ENCODE measurements at regions not wholly inside any gene's neighbourhood (a gene's known extent, or its start where the extent isn't known, plus 50 kb on each side); places are given as distances from the start of the nearest gene placed in this dataset.

DNA sequence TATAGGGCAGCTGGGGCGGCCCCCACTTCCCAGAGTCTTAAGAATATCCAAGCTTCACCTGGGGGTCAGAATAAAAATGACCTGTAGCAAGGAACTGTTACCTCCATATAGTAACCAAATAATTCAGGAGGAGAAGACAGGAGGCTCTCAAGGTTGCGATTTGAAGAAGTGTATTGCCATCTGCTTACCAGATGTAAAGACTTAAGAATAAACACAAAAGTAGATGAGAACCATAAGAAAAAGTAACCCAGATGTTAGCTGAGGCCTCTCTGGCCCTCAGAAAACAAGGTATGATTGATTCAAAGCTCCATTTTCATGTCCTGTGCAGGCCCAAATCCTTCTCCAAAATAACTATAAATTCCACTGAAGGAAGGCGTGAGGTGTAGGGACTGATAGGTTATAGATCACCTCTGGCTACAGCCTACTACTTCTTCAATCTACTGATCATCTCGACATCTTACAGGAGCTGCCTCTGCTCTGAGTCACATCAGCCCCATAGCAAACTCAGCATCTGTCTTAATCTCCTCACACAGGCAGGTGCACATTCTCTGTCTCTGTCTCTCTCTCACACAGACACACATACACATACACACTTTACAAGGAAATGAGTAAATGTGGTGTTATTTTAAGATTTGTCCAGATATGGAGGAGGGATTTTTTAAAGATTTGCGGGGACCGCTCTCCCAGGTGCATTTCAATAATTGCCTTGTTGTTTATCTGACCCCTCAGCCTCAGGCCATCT lies 193.9 kb upstream of the EDNRA start:
- no peak overlapping the region for H2BK120ac ChIP-seq (replicated peaks; ENCODE audit: low read depth, low read length)
- CTCF ChIA-PET (ENCODE audit: partially characterized antibody) = interaction anchor here (0.5 to 1.6 kb wide), 2 partner anchors 190 to 773 kb away, joined by 3 to 4 read pairs; no protein-coding TSS in a partner anchor
- no peaks in the 10 kb centered on the region for H3K9me3 ChIP-seq (ENCODE audit: insufficient read depth in 2 of 2, low read depth in 1 of 2, low read length in 1 of 2)
- H3K36me3 ChIP-seq (ENCODE audit: control insufficient read depth in 2 of 4, insufficient read depth in 4 of 4, low read length in 3 of 4) = no peaks in the 10 kb centered on the region; a peak in 1 of 8 replicates
- no peaks in the 10 kb centered on the region; the same call in 1 of the 2 replicates for H3K23me2 ChIP-seq (ENCODE audit: low read depth, low read length)
- no peak overlapping the region for H3K9ac ChIP-seq (replicated peaks in 1 of 4; ENCODE audit: extremely low read depth in 1 of 4, low read depth in 3 of 4, low read length in 3 of 4)
- H3K18ac ChIP-seq (ENCODE audit: extremely low read depth, low read length) = no peak overlapping the region
- DNase-seq (ENCODE audit: low read depth in 1 of 2, low spot score in 2 of 2) = no peak
- H3K4me1 ChIP-seq (replicated peaks in 1 of 4; ENCODE audit: control insufficient read depth in 3 of 4, insufficient read depth in 4 of 4, low read length in 3 of 4) = no peaks in the 10 kb centered on the region
- H3K27ac ChIP-seq (ENCODE audit: low read depth, low read length) = no peak overlapping the region
- no peak overlapping the region for H2BK12ac ChIP-seq (ENCODE audit: low read depth, low read length)
- no peaks in the 10 kb centered on the region for H3K79me1 ChIP-seq (ENCODE audit: low read depth, low read length)
- no peaks in the 10 kb centered on the region for H4K20me1 ChIP-seq (replicated peaks in 1 of 2; ENCODE audit: control insufficient read depth in 1 of 2, insufficient read depth in 2 of 2, low read length in 2 of 2)
- H2BK5ac ChIP-seq (ENCODE audit: low read depth, low read length) = no peak overlapping the region
- H4K8ac ChIP-seq (ENCODE audit: extremely low read depth, insufficient read depth, low read length) = no peak overlapping the region
- no peak overlapping the region for H3K56ac ChIP-seq (replicated peaks; ENCODE audit: insufficient read length, low read depth, low read length)
- no peak overlapping the region for H2BK20ac ChIP-seq (ENCODE audit: low read length)
- TF ChIP-seq TAF1 (IDR thresholded peaks at IDR 0.05; ENCODE audit: low read depth, low read length) (no peak), EP300 (IDR thresholded peaks at IDR 0.05; ENCODE audit: borderline replicate concordance in 1 of 2, low read depth in 2 of 2, low read length in 2 of 2) (no peak), CBX8 (IDR thresholded peaks at IDR 0.05; ENCODE audit: borderline replicate concordance, low read depth, low read length) (no peak), RFX5 (IDR thresholded peaks at IDR 0.05; ENCODE audit: borderline replicate concordance, low read depth, low read length) (no peak), SP1 (IDR thresholded peaks at IDR 0.05; ENCODE audit: low read depth, low read length) (no peak), CHD2 (IDR thresholded peaks at IDR 0.05; ENCODE audit: low read length) (no peak), CTBP2 (IDR thresholded peaks at IDR 0.05; ENCODE audit: borderline replicate concordance, insufficient read depth, insufficient read length, low read length) (no peak), EZH2 (IDR thresholded peaks at IDR 0.05; ENCODE audit: low read depth, low read length, severe bottlenecking) (no peak), KDM1A (IDR thresholded peaks at IDR 0.05; ENCODE audit: borderline replicate concordance, low read length) (no peak), SIX5 (IDR thresholded peaks at IDR 0.05; ENCODE audit: low read depth, low read length) (no peak), CBX5 (IDR thresholded peaks at IDR 0.05; ENCODE audit: low read depth, low read length) (no peak)
- H3K79me2 ChIP-seq (ENCODE audit: control insufficient read depth in 1 of 2, insufficient read depth in 2 of 2, low read length in 2 of 2) = no peaks in the 10 kb centered on the region
- H3K23ac ChIP-seq (ENCODE audit: insufficient read length) = no peak overlapping the region
- H3K14ac ChIP-seq (ENCODE audit: insufficient read length) = no peak overlapping the region
- 94% methylated on average over 6 of the region's 6 CpGs; no CpG with 5 or more reads in 1 of the 2 experiments for WGBS, 2 experiments (ENCODE audit: extremely low coverage in 1 of 2, insufficient coverage in 1 of 2, insufficient read length in 1 of 2, insufficient replicate concordance in 2 of 2, low coverage in 1 of 2, low lambda C conversion rate in 2 of 2, missing lambda C conversion rate in 1 of 2)
- no peak overlapping the region for H2BK15ac ChIP-seq (ENCODE audit: low read length)
- H3K4me3 ChIP-seq (ENCODE audit: extremely low read depth in 1 of 4, insufficient read depth in 2 of 4, low read depth in 3 of 4, low read length in 4 of 4) = no peak overlapping the region
- POLR2A ChIA-PET (ENCODE audit: partially characterized antibody) = no interaction called here
- no peaks in the 10 kb centered on the region for H3K27me3 ChIP-seq (replicated peaks in 1 of 4; ENCODE audit: control insufficient read depth in 3 of 4, extremely low read depth in 1 of 4, insufficient read depth in 3 of 4, low read length in 3 of 4)
- no peak for FAIRE-seq
- no peak overlapping the region for H2AK5ac ChIP-seq (ENCODE audit: low read depth, low read length)
- no peak overlapping the region for H3K4me2 ChIP-seq (ENCODE audit: insufficient read depth in 1 of 2, low read depth in 2 of 2, low read length in 2 of 2)
- no peak overlapping the region for H2AFZ ChIP-seq (ENCODE audit: low read length)
- no peak overlapping the region for H3K4ac ChIP-seq (replicated peaks; ENCODE audit: insufficient read length, low read depth, low read length)
- no peak overlapping the region for H4K5ac ChIP-seq (ENCODE audit: insufficient read length, low read depth, low read length)
- H4K91ac ChIP-seq (replicated peaks; ENCODE audit: insufficient read length, low read length) = no peak overlapping the region
